HCT116 (cell line): ENCODE measurements at regions not wholly inside any gene's neighbourhood (a gene's known extent, or its start where the extent isn't known, plus 50 kb on each side); places are given as distances from the start of the nearest gene placed in this dataset.

Experiments used
- ZFX ChIP-seq: fragments of 450-650 bp; IDR thresholded peaks from 2 replicates; pipeline ENCODE4 v1.6.1; 2017
- ZNF274 ChIP-seq: fragments of 200-500 bp; sonication (Bioruptor generic); IDR thresholded peaks from 2 replicates; pipeline ENCODE4 v1.6.1; 2014; ENCODE audit warnings: mild to moderate bottlenecking, low read depth, low read length, inconsistent platforms

- no peak for TF ChIP-seq ZFX
- no peak for TF ChIP-seq ZNF274
Measured at GRCh38 chr22:26945565-26945964, 288.2 kb downstream of the MIAT start.
